HG03280 (cell line): ENCODE measurements at regions not wholly inside any gene's neighbourhood (a gene's known extent, or its start where the extent isn't known, plus 50 kb on each side); places are given as distances from the start of the nearest gene placed in this dataset.
"Not testable (repeated sequence)": the region's sequence is repeated elsewhere in the genome, so short reads cannot be mapped to it uniquely, and the experiment has no call there.

Experiments used
- ATAC-seq: cut with Tn5 transposase; IDR thresholded peaks from one replicate; pipeline ENCODE4 v1.9.1; 2021; ENCODE audit warnings: mild to moderate bottlenecking, moderate library complexity; ENCODE audit not compliant: unreplicated experiment

DNA sequence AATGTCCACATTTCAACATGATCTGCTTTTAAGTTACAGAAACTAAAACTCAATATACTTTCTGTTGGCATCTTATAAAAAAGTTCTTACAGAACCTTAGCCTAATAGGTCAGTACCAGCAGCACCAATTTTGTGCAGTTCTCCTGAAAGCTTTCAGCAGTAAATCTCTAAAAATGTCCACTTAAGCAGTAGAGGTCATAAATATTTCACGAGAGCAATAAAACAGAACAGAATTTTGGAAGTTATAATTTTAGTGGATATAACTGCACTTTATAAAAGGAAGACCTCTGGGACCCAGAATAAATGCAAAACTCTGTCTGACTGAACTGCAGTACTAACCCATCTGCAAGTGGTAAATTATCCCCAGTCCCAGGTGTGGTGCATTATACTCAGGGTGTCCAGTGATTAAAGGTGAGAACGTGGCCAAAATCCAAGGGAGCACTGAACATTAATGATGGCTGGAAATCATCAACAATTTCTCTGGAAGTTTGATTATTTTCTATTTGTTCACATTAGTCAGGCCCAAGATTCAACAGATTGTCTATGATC, 172.6 kb upstream of the RSPO3 start:
- no peak for ATAC-seq

GRCh38 chr6:126947070-126947469, 171.4 kb upstream of the RSPO3 start:
- ATAC-seq, result no peak

GRCh38 chr6:126949786-126950185, 168.7 kb upstream of the RSPO3 start:
- no peak for ATAC-seq

DNA sequence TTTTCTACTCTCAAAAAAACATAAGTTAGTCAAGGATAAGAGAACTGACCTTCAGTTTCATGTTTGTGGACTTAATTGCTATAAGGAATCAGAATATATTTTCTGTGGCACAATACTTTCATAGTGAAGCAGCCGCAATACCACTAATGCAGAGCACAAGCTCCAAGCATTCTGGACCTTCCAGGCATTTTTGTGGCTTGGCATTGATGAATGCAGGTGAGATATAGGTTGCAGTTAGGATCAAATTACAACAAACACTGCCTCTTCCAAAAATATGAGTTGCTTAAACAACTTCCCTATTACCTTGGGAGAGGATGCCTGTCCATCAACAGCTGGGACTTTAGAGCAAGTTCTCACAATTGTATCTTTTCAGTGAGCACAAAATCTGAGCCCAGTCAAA, 162.8 kb upstream of the RSPO3 start:
- no peak for ATAC-seq

DNA sequence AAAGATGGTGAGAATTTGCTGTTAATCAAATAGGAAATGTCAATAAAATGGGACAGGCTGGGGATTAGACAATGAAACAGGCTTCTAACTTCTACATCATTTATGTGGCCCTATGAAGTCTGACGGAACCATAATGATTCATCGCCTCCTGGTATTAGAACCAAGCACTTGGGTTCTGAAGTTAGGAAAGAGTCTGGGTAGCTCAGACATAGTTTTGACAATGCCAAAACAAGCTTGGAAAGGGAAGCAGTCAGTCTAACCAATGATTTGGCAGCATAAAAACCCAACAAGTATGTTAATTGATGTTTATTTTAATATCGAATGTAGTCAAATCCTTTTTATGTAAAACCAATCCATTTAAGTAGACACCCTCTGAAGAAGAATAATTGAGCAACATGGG, 160.8 kb upstream of the RSPO3 start:
- no peak for ATAC-seq

DNA sequence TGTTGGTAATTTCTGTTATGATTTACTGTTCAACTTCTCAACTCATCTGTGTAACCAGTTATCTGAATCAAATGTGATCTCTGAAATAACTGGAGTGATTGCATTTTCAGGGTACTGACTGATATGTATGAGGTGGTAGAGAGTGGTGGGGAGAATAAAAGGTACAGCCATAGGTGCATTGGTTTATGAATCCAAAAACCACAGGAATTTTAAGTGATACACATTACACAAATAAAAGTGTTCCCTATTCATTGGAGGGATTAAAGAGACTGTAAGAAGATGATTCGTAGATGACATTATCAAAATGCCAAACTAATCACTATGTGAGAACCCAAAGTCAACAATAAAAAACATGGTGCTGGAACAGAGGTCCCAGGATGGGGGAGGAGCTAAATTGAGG, 158.7 kb upstream of the RSPO3 start:
- ATAC-seq, result no peak

GRCh38 chr6:126963077-126963809, 155.2 kb upstream of the RSPO3 start:
- ATAC-seq, result no peak

DNA sequence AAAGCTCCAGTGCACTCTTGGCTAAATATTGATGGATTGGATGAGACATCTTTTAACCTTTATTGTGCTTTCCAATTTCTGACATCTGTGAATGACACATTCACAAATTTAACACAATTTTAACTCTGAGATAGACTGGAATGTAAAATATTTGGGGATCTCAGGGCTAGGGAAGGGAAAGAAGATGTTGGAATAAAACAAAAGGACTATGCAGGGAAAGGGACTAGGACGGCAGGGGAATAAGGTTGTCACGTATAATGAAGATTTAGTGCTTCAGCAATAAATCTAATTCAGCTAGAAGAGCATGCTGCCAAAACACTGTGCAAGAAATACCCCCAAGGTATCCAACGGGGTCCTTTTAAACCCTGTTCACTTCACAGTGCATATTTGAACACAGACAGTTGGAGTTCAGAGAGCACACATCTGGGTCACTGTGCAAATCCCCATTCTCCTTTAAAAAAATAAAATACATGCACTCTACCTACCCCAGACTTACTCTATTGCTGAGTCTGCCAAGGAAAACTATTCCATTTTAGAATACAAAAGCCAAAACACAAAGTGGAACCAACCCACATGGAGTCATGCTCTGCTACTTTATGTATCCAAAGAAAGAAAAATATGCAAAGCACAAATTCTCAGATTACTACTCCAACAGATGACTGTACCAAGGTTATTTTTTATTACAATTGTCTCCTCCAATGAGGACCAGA, 151.0 kb upstream of the RSPO3 start:
- ATAC-seq, result no peak

GRCh38 chr6:126976253-126976797, 142.1 kb upstream of the RSPO3 start:
- no peak for ATAC-seq

GRCh38 chr6:126983779-126984178, 134.7 kb upstream of the RSPO3 start:
- no peak for ATAC-seq

DNA sequence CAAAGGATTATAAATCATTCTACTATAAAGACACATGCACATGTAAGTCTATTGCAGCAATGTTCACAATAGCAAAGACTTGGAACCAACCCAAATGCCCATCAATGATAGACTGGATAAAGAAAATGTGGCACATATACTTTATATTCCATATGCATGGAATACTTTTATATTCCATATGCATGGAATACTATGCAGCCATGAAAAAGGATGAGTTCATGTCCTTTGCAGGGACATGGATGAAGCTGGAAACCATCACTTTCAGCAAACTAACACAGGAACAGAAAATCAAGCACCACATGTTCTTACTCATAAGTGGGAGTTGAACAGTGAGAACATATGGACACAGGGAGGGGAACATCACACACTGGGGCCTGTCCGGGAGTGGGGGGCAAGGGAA, 130.3 kb upstream of the RSPO3 start:
- not testable (repeated sequence) for ATAC-seq

GRCh38 chr6:127000631-127001030, 117.8 kb upstream of the RSPO3 start:
- no peak for ATAC-seq

GRCh38 chr6:127013865-127014264, 104.6 kb upstream of the RSPO3 start:
- ATAC-seq, result no peak

GRCh38 chr6:127015858-127016257, 102.6 kb upstream of the RSPO3 start:
- ATAC-seq, result no peak

GRCh38 chr6:127019828-127020227, 98.6 kb upstream of the RSPO3 start:
- ATAC-seq, result no peak

DNA sequence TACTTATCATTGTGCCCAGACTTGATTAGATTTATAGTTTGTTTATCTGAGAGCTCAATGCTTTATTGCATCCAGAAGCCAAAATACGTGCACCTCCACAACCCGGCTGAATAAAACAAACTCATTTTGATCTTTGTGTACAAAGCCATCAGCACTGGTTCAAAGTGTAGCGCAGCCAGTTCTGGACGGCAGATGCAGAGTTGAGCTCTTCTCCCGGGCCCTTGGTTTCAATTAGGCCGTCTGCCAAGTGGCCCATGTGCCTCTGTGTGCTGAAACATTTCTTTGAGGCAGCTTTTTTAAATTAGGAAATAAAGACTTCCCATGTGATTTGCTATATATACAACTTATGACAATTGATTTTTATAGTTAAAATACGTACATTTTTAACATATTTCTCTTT, 96.2 kb upstream of the RSPO3 start:
- ATAC-seq, result no peak

- ATAC-seq, result no peak
Observed at GRCh38 chr6:127023001-127023778, 95.3 kb upstream of the RSPO3 start.

DNA sequence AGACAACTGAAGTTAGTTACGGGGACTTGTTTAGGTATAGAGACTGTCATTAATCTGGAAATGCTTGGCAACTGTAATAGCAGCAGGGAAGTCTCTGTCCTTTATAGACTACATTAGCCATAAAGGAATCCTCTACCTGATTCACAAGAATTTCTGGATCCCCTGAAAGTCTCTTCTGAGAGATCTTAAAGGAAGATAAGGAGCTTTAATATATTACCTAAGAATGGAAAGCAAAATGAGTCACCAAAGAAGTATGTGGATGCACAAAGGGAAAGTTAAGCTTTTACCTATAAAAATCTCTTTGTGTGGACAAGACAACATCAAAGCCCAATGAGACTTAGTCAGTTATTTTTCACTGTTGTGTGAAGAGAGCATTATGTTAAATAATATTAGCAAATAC, 92.2 kb upstream of the RSPO3 start:
- ATAC-seq, result no peak

- ATAC-seq, result no peak
Observed at GRCh38 chr6:127030111-127030510, 88.4 kb upstream of the RSPO3 start.

- no peak for ATAC-seq
Observed at GRCh38 chr6:127030836-127031235, 87.6 kb upstream of the RSPO3 start.

- ATAC-seq, result no peak
Observed at GRCh38 chr6:127031511-127031910, 87.0 kb upstream of the RSPO3 start.
